Fibroblast of lung (primary cell): ENCODE measurements at regions not wholly inside any gene's neighbourhood (a gene's known extent, or its start where the extent isn't known, plus 50 kb on each side); places are given as distances from the start of the nearest gene placed in this dataset.

Experiments
- DNase-seq, 2 donors: peaks; one replicate each; pipeline versions ENCODE4 v3.0.0 to v3.0.0-alpha.2; 2010; ENCODE audit warnings: low read depth in 2 of 2
- H2AFZ ChIP-seq: 2 replicates; pipeline ENCODE4 v1.5.1; 2012; ENCODE audit warnings: low read length, control low read depth, inconsistent platforms
- H3K27ac ChIP-seq: 2 replicates; pipeline ENCODE4 v1.5.1; 2011; ENCODE audit warnings: low read length, control low read depth; ENCODE audit not compliant: insufficient read depth
- H3K27me3 ChIP-seq: 2 replicates; pipeline ENCODE4 v1.5.1; 2011; ENCODE audit warnings: mild to moderate bottlenecking, low read length; ENCODE audit not compliant: control insufficient read depth, insufficient read depth
- H3K36me3 ChIP-seq: 2 replicates; pipeline ENCODE4 v1.5.1; 2011; ENCODE audit warnings: low read length; ENCODE audit not compliant: control insufficient read depth, insufficient read depth
- H3K4me1 ChIP-seq: 2 replicates; pipeline ENCODE4 v1.5.1; 2011; ENCODE audit warnings: low read length; ENCODE audit not compliant: control insufficient read depth, insufficient read depth; ENCODE audit errors: extremely low read depth
- H3K4me2 ChIP-seq: 2 replicates; pipeline ENCODE4 v1.5.1; 2011; ENCODE audit warnings: low read length, control low read depth; ENCODE audit not compliant: insufficient read depth; ENCODE audit errors: extremely low read depth
- H3K4me3 ChIP-seq, 4 experiments: fragments of 200-600 bp in 1 of 4; sonication (generic) in 1 of 4; replicated peaks in 1 of 4; 2 replicates each; pipeline ENCODE4 v1.5.1; 2011 to 2016; ENCODE audit warnings: low read length in 4 of 4, low read depth in 3 of 4, mild to moderate bottlenecking in 3 of 4, control low read depth in 2 of 4, inconsistent platforms in 1 of 4, mixed read lengths in 1 of 4; ENCODE audit not compliant: insufficient read depth in 1 of 4; ENCODE audit errors: control extremely low read depth in 1 of 4
- H3K79me2 ChIP-seq: 2 replicates; pipeline ENCODE4 v1.5.1; 2012; ENCODE audit warnings: mild to moderate bottlenecking, low read length, inconsistent platforms; ENCODE audit not compliant: control insufficient read depth, insufficient read depth
- H3K9ac ChIP-seq: 2 replicates; pipeline ENCODE4 v1.5.1; 2011; ENCODE audit warnings: mild to moderate bottlenecking, low read length, control low read depth; ENCODE audit not compliant: insufficient read depth
- H3K9me3 ChIP-seq: 2 replicates; pipeline ENCODE4 v1.5.1; 2012; ENCODE audit warnings: low read depth, low read length; ENCODE audit not compliant: control insufficient read depth, insufficient read depth
- H4K20me1 ChIP-seq: 2 replicates; pipeline ENCODE4 v1.5.1; 2011; ENCODE audit warnings: low read length; ENCODE audit not compliant: control insufficient read depth, insufficient read depth; ENCODE audit errors: extremely low read depth
- EZH2 ChIP-seq: IDR thresholded peaks from 2 replicates; pipeline ENCODE4 v1.5.1; 2012; ENCODE audit warnings: low read length, control low read depth, mild to moderate bottlenecking; ENCODE audit errors: missing control alignments
- TF ChIP-seq, protein P1 (sequence below), 2 donors: IDR thresholded peaks in 1 of 2; conservative IDR thresholded peaks in 1 of 2; 1 replicate in 1 of 2; 2 replicates in 1 of 2; pipeline ENCODE4 v1.5.1; 2011 to 2012; ENCODE audit warnings: low read length in 2 of 2, control low read depth in 1 of 2, inconsistent platforms in 1 of 2, low read depth in 1 of 2, mild to moderate bottlenecking in 1 of 2

GRCh38 chr15:46644501-46645481 lies 1010.0 kb downstream of the SQOR start:
- Histone ChIP-seq H3K79me2 (no peaks in the 10 kb centered on the region), H3K4me1 (no peaks in the 10 kb centered on the region), H2AFZ (no peak overlapping the region), H3K9ac (no peak overlapping the region), H4K20me1 (no peaks in the 10 kb centered on the region), H3K36me3 (no peaks in the 10 kb centered on the region), H3K9me3 (no peaks in the 10 kb centered on the region), H3K4me2 (no peak overlapping the region), H3K4me3 (no peak overlapping the region), H3K27me3 (no peaks in the 10 kb centered on the region), H3K27ac (no peak overlapping the region)
- TF ChIP-seq EZH2, result no peak
- TF ChIP-seq, protein P1, sequence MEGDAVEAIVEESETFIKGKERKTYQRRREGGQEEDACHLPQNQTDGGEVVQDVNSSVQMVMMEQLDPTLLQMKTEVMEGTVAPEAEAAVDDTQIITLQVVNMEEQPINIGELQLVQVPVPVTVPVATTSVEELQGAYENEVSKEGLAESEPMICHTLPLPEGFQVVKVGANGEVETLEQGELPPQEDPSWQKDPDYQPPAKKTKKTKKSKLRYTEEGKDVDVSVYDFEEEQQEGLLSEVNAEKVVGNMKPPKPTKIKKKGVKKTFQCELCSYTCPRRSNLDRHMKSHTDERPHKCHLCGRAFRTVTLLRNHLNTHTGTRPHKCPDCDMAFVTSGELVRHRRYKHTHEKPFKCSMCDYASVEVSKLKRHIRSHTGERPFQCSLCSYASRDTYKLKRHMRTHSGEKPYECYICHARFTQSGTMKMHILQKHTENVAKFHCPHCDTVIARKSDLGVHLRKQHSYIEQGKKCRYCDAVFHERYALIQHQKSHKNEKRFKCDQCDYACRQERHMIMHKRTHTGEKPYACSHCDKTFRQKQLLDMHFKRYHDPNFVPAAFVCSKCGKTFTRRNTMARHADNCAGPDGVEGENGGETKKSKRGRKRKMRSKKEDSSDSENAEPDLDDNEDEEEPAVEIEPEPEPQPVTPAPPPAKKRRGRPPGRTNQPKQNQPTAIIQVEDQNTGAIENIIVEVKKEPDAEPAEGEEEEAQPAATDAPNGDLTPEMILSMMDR (conservative IDR thresholded peaks at IDR 0.05 in 1 of 2, IDR thresholded peaks at IDR 0.05 in 1 of 2; ENCODE audit: low read depth in 1 of 2, low read length in 2 of 2), result no peak
- DNase-seq, result no peak

DNA sequence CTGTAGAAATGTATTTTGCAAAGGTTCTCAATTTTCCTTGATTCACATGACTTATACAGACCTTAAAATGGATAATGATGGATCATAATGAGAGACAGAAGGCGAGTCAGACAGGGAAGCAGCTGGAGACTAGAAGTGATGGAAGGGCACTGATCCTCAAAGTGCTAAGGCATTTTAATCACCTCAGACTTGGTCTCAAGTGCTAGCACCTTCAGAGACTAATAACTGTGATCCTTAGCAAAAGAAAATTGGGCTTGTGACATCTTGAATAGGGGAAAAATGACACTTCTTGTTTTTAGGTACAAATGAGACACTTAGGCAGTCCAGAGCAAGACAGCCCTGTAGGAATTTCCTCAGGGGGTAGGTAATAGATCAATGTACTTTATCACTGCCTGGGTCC lies 1011.7 kb downstream of the SQOR start:
- H3K9ac ChIP-seq, result no peak overlapping the region
- no peaks in the 10 kb centered on the region for H3K4me1 ChIP-seq
- no peak overlapping the region for H3K4me3 ChIP-seq
- no peak overlapping the region for H2AFZ ChIP-seq
- TF ChIP-seq, protein P1 (conservative IDR thresholded peaks at IDR 0.05 in 1 of 2, IDR thresholded peaks at IDR 0.05 in 1 of 2; ENCODE audit: low read depth in 1 of 2, low read length in 2 of 2), result no peak
- TF ChIP-seq EZH2, result no peak
- H3K27ac ChIP-seq, result no peak overlapping the region
- H3K79me2 ChIP-seq, result no peaks in the 10 kb centered on the region
- no peaks in the 10 kb centered on the region for H3K36me3 ChIP-seq
- H3K4me2 ChIP-seq, result no peak overlapping the region
- H4K20me1 ChIP-seq, result no peaks in the 10 kb centered on the region
- no peak for DNase-seq
- no peaks in the 10 kb centered on the region for H3K27me3 ChIP-seq
- no peaks in the 10 kb centered on the region for H3K9me3 ChIP-seq

DNA sequence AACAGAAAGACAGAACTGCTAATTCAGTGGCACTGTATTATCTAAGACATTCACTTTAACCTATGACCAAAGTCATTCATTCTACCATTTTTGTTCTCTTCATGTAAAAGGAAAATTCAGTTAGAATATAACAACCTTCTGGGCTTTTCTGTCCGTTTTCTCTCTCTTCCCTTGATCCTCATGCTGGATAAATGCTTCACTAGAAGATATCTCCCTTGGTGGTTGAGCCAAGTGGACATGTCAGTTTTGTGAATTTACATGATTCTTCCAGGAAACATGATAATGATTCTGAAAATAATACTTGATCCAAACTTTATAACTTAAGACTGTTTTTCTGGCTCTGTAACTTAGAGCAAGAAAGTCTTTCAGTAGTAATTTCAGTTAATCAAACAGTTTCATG lies 1012.2 kb downstream of the SQOR start:
- no peak overlapping the region for H3K9ac ChIP-seq
- no peak overlapping the region for H3K4me3 ChIP-seq
- no peak for DNase-seq
- no peaks in the 10 kb centered on the region for H3K36me3 ChIP-seq
- no peaks in the 10 kb centered on the region for H4K20me1 ChIP-seq
- TF ChIP-seq EZH2, result no peak
- TF ChIP-seq, protein P1 (conservative IDR thresholded peaks at IDR 0.05 in 1 of 2, IDR thresholded peaks at IDR 0.05 in 1 of 2; ENCODE audit: low read depth in 1 of 2, low read length in 2 of 2), result no peak
- H3K27ac ChIP-seq, result no peak overlapping the region
- no peak overlapping the region for H2AFZ ChIP-seq
- no peaks in the 10 kb centered on the region for H3K79me2 ChIP-seq
- no peaks in the 10 kb centered on the region for H3K4me1 ChIP-seq
- H3K27me3 ChIP-seq, result no peaks in the 10 kb centered on the region
- no peak overlapping the region for H3K4me2 ChIP-seq
- no peaks in the 10 kb centered on the region for H3K9me3 ChIP-seq
